ENCODE measurements at regions not wholly inside any gene's neighbourhood (a gene's known extent, or its start where the extent isn't known, plus 50 kb on each side); places are given as distances from the start of the nearest gene placed in this dataset.
A peak's percentile ranks its signal among the peaks of the same experiment; 100 is the strongest.

GRCh38 chr1:60984062-60984799, 98.1 kb upstream of the NFIA start:
- DNase-seq = no peak

- no peak for DNase-seq
Observed at GRCh38 chr1:60983701-60984061, 98.7 kb upstream of the NFIA start.

GRCh38 chr1:60982539-60982938, 99.8 kb upstream of the NFIA start:
- no peak for DNase-seq

GRCh38 chr1:60981357-60981756, 101.0 kb upstream of the NFIA start:
- DNase-seq = no peak

- DNase-seq = peak; percentile 32
Observed at GRCh38 chr1:60978421-60979357, 103.7 kb upstream of the NFIA start.

GRCh38 chr1:60977661-60978060, 104.7 kb upstream of the NFIA start:
- no peak for DNase-seq

GRCh38 chr1:60974524-60975372, 107.6 kb upstream of the NFIA start:
- no peak for DNase-seq

GRCh38 chr1:60973668-60974067, 108.7 kb upstream of the NFIA start:
- no peak for DNase-seq

GRCh38 chr1:60972841-60973364, 109.5 kb upstream of the NFIA start:
- no peak for DNase-seq

GRCh38 chr1:60971330-60971729, 111.0 kb upstream of the NFIA start:
- no peak for DNase-seq

GRCh38 chr1:60969971-60970509, 112.3 kb upstream of the NFIA start:
- DNase-seq = peak; percentile 59

- no peak for DNase-seq
Observed at GRCh38 chr1:60965280-60965854, 117.0 kb upstream of the NFIA start.

GRCh38 chr1:60963167-60963940, 119.0 kb upstream of the NFIA start:
- DNase-seq = no peak

GRCh38 chr1:60960891-60961461, 121.4 kb upstream of the NFIA start:
- no peak for DNase-seq

GRCh38 chr1:60959701-60960100, 122.7 kb upstream of the NFIA start:
- DNase-seq = no peak

- DNase-seq = no peak
Observed at GRCh38 chr1:60958001-60958400, 124.4 kb upstream of the NFIA start.

GRCh38 chr1:60956520-60956919, 125.8 kb upstream of the NFIA start:
- no peak for DNase-seq

GRCh38 chr1:60952612-60953111, 129.7 kb upstream of the NFIA start:
- no peak for DNase-seq

- DNase-seq = no peak
Observed at GRCh38 chr1:60950224-60951063, 131.9 kb upstream of the NFIA start.

GRCh38 chr1:60949826-60950197, 132.5 kb upstream of the NFIA start:
- DNase-seq = no peak

Measured in SHP77 treated with DMSO at 0.1 percent for 48 hours (cell line).